Activated T-helper 17 cell treated with anti-CD3 and anti-CD28 coated beads, Interleukin-2, amount 50 U/mL, for 72 hours (primary cell): ENCODE measurements at regions not wholly inside any gene's neighbourhood (a gene's known extent, or its start where the extent isn't known, plus 50 kb on each side); places are given as distances from the start of the nearest gene placed in this dataset.
"Not testable (repeated sequence)": the region's sequence is repeated elsewhere in the genome, so short reads cannot be mapped to it uniquely, and the experiment has no call there.

Source experiments
- ATAC-seq: fragments of 150-1000 bp; cut with Tn5 transposase; replicated peaks from 2 replicates; pipeline ENCODE4 v1.10.0; 2021; ENCODE audit warnings: mild to moderate bottlenecking, moderate library complexity
- H3K27ac Mint-ChIP-seq: one replicate; pipeline ENCODE4 v1.8.0; 2022; ENCODE audit warnings: mixed read lengths
- H3K27me3 Mint-ChIP-seq: one replicate; pipeline ENCODE4 v1.8.0; 2022; ENCODE audit warnings: mixed read lengths
- H3K36me3 Mint-ChIP-seq: one replicate; pipeline ENCODE4 v1.8.0; 2022; ENCODE audit warnings: low read depth, mild to moderate bottlenecking, mixed read lengths
- H3K4me1 Mint-ChIP-seq: one replicate; pipeline ENCODE4 v1.8.0; 2022; ENCODE audit warnings: mixed read lengths
- H3K4me3 Mint-ChIP-seq: one replicate; pipeline ENCODE4 v1.8.0; 2022; ENCODE audit warnings: mild to moderate bottlenecking, mixed read lengths
- H3K9me3 Mint-ChIP-seq: one replicate; pipeline ENCODE4 v1.8.0; 2022; ENCODE audit warnings: mixed read lengths

DNA sequence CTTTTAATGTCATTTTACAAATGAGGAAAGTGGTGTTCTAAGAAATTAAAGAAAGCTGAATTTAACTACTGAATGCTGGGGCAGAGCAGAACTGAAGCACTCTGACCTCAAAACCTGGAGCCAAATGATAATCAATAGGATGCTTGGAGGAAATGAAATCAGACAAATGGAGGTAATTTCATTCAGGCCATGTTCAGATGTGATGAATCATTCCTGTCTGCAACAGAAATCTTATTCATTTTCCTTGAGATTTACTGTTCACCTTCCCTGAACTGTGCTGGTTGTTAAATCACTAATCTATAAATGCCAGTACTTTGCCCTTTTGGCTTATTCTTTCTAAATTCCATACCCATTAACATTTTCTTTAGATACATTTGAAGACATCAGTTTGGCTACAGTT lies 85.6 kb upstream of the SNX7 start:
- ATAC-seq = no peak
- H3K4me3 Mint-ChIP-seq = no peak overlapping the region
- no peaks in the 10 kb centered on the region for H3K27me3 Mint-ChIP-seq
- no peaks in the 10 kb centered on the region for H3K9me3 Mint-ChIP-seq
- no peak overlapping the region for H3K27ac Mint-ChIP-seq
- H3K36me3 Mint-ChIP-seq = no peaks in the 10 kb centered on the region
- H3K4me1 Mint-ChIP-seq = no peaks in the 10 kb centered on the region

GRCh38 chr1:98565951-98566350 lies 95.6 kb upstream of the SNX7 start:
- no peak for ATAC-seq
- no peaks in the 10 kb centered on the region for H3K4me1 Mint-ChIP-seq
- H3K36me3 Mint-ChIP-seq = no peaks in the 10 kb centered on the region
- no peak overlapping the region for H3K4me3 Mint-ChIP-seq
- no peaks in the 10 kb centered on the region for H3K27me3 Mint-ChIP-seq
- H3K9me3 Mint-ChIP-seq = peaks cover 10% of the 10 kb centered on the region
- no peak overlapping the region for H3K27ac Mint-ChIP-seq

DNA sequence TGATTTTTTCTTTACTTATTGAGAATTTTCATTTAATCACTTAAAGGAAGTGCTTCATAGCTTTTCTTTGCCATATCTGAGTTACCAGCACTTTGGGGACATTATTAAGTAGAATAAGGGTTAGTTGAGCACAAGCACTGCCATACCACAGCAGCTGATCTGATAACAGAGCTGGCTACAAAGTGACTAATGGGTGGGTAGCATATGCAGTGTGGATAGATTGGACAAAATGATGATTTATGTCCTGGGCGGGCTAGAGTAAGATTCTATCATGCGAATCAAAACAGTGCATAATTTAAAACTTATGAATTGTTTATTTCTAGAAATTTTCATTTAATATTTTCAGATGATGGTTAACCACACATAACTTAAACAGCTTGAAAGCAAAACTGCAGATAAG lies 102.2 kb upstream of the SNX7 start:
- ATAC-seq = no peak
- Mint-ChIP-seq H3K4me1 (no peaks in the 10 kb centered on the region), H3K36me3 (no peaks in the 10 kb centered on the region), H3K27ac (no peak overlapping the region), H3K27me3 (no peaks in the 10 kb centered on the region), H3K9me3 (peaks cover 6% of the 10 kb centered on the region), H3K4me3 (no peak overlapping the region)

GRCh38 chr1:98557895-98558294 lies 103.6 kb upstream of the SNX7 start:
- H3K4me3 Mint-ChIP-seq = no peak overlapping the region
- no peaks in the 10 kb centered on the region for H3K9me3 Mint-ChIP-seq
- no peaks in the 10 kb centered on the region for H3K36me3 Mint-ChIP-seq
- H3K27ac Mint-ChIP-seq = no peak overlapping the region
- H3K27me3 Mint-ChIP-seq = no peaks in the 10 kb centered on the region
- no peaks in the 10 kb centered on the region for H3K4me1 Mint-ChIP-seq
- no peak for ATAC-seq

DNA sequence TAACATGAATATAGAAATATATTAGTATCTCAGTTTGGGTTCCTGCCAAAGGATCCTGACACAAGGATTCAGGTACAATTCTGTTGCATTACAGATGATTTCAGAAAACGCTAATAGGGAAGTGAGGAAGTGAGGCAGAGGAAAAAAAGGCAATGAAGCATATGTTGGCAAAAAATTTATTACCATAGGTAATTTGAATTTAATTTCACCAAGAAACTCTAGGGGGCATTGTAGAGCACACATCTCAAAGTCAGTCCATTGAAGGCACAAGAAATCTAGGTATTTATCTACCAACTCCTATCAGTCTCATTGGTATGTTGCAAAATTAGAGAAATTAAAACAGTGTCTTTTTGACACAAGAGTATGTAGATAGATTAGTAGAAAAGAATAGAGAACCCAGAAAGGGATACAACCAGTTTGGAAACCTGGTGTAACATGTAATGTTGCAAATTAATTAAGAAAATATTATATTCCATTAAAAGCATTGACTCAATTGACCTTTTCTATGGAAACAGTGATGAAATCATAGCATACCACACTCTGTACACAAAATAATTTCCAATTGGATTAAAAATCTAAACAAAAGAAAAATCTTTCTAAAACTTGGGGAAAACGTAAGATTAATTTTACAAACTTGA lies 104.9 kb upstream of the SNX7 start:
- H3K4me1 Mint-ChIP-seq = no peaks in the 10 kb centered on the region
- H3K36me3 Mint-ChIP-seq = no peaks in the 10 kb centered on the region
- no peak for ATAC-seq
- H3K4me3 Mint-ChIP-seq = no peak overlapping the region
- H3K27ac Mint-ChIP-seq = no peak overlapping the region
- no peaks in the 10 kb centered on the region for H3K9me3 Mint-ChIP-seq
- no peaks in the 10 kb centered on the region for H3K27me3 Mint-ChIP-seq

- Mint-ChIP-seq H3K4me1 (no peaks in the 10 kb centered on the region), H3K36me3 (no peaks in the 10 kb centered on the region), H3K27ac (no peak overlapping the region), H3K27me3 (no peaks in the 10 kb centered on the region), H3K4me3 (no peak overlapping the region), H3K9me3 (no peaks in the 10 kb centered on the region)
- no peak for ATAC-seq
Measured at GRCh38 chr1:98555814-98556213, 105.7 kb upstream of the SNX7 start.

DNA sequence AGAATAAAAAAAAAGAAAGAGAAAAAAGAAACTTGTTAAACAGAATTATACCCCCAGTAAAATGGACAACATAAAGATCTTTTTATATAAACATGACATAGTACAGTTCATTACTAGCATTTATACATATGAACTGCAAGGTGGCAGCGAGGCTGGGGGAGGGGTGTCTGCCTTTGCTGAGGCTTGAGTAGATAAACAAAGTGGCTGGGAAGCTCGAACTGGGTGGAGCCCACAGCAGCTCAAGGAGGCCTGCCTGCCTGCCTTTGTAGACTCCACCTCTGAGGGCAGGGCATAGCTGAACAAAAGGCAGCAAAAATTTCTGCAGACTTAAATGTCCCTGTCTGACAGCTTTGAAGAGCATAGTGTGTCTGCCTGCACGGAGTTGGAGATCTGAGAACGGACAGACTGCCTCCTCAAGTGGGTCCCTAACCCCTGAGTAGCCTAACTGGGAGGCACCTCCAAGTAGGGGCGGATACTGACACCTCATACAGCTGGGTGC lies 108.9 kb upstream of the SNX7 start:
- H3K9me3 Mint-ChIP-seq, H3K36me3 Mint-ChIP-seq, H3K27me3 Mint-ChIP-seq, H3K4me1 Mint-ChIP-seq, H3K27ac Mint-ChIP-seq, H3K4me3 Mint-ChIP-seq, ATAC-seq: not testable (repeated sequence)

DNA sequence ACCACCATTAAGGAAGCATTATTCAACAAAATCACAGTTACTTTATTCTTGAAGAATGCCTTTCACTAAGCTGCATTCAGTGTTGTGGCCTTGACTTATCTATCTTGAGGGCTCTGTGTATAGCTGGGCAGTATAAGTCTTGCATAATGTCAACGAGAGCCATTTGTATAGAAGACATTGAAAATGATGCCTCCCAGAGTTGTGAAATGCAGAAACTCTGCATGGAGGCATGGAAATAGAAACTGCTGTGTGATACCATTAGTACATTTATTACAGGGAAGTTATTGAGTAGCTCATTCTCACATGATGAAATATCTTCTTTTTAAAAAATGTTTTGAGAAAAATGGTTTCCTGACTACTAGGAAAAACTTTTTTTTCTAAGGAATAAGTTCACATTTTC lies 111.4 kb upstream of the SNX7 start:
- no peaks in the 10 kb centered on the region for H3K9me3 Mint-ChIP-seq
- no peaks in the 10 kb centered on the region for H3K36me3 Mint-ChIP-seq
- ATAC-seq = no peak
- H3K27ac Mint-ChIP-seq = no peak overlapping the region
- H3K4me1 Mint-ChIP-seq = no peaks in the 10 kb centered on the region
- no peaks in the 10 kb centered on the region for H3K27me3 Mint-ChIP-seq
- no peak overlapping the region for H3K4me3 Mint-ChIP-seq

DNA sequence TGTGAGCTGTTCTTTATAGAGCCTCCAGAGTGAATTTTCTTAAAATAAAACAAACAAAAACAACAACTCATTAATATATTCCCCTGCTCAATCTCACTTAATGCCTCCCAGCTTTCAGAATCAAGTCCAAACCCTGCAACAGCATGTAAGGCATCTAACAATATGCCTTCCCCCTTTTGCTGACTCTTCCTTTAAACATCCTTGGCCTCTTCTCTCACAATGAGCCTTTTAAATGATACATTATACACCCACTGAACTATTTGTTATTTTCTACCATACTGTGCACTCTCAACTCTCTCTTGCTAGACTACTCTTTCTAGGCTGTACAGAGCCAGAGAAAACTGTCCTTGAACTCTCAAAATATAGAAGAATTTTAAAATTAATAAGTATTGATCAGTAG lies 115.2 kb upstream of the SNX7 start:
- no peak for ATAC-seq
- H3K4me1 Mint-ChIP-seq = no peaks in the 10 kb centered on the region
- no peak overlapping the region for H3K27ac Mint-ChIP-seq
- no peaks in the 10 kb centered on the region for H3K27me3 Mint-ChIP-seq
- H3K9me3 Mint-ChIP-seq = no peaks in the 10 kb centered on the region
- no peaks in the 10 kb centered on the region for H3K36me3 Mint-ChIP-seq
- H3K4me3 Mint-ChIP-seq = no peak overlapping the region

GRCh38 chr1:98538106-98538505 lies 123.4 kb upstream of the SNX7 start:
- Mint-ChIP-seq H3K4me1 (no peaks in the 10 kb centered on the region), H3K36me3 (no peaks in the 10 kb centered on the region), H3K27ac (no peak overlapping the region), H3K9me3 (no peaks in the 10 kb centered on the region), H3K4me3 (no peak overlapping the region), H3K27me3 (peaks cover 5% of the 10 kb centered on the region)
- no peak for ATAC-seq

DNA sequence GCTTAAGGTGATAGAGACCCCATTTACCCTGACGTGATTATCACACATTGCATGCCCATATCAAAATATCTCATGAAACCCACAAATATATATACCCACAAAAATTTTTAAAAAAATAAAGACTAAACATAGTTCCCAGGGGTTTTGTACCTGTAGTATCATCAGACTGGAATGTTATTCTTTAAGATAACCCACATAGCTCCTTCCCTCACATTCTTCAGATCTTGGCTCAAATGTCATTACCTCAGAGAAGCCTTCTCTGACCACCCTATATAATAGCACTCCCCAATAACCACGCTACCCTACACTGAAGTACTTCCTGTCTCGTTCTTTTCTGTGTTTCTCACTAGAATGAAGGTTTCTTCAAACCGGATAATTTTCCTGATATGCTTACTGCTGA lies 138.3 kb upstream of the SNX7 start:
- Mint-ChIP-seq H3K27me3 (no peaks in the 10 kb centered on the region), H3K4me1 (no peaks in the 10 kb centered on the region), H3K4me3 (no peak overlapping the region), H3K27ac (no peak overlapping the region), H3K9me3 (peaks cover 23% of the 10 kb centered on the region), H3K36me3 (no peaks in the 10 kb centered on the region)
- no peak for ATAC-seq

DNA sequence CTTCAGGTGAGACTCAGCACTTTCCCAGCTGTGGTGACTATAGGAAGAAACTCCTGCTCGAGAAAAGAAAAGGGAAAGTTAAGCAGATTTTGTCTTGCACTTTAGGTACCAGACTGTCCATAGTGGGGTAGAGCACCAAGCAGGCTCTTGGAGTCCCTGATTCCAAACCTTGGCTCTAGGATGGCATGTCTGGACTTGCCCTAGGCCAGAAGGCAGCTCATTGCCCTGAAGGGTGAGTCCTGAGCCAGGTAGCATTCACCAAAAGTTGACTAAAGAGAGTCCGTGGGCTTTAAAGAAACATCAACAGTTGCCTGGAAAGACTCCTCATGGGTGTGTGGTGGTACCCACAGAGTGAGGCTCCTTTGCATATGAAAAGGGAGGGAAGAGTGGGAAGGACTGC lies 145.2 kb upstream of the SNX7 start:
- H3K36me3 Mint-ChIP-seq = no peaks in the 10 kb centered on the region
- no peak overlapping the region for H3K27ac Mint-ChIP-seq
- peaks cover 5% of the 10 kb centered on the region for H3K9me3 Mint-ChIP-seq
- no peak overlapping the region for H3K4me3 Mint-ChIP-seq
- no peaks in the 10 kb centered on the region for H3K27me3 Mint-ChIP-seq
- no peaks in the 10 kb centered on the region for H3K4me1 Mint-ChIP-seq
- no peak for ATAC-seq

DNA sequence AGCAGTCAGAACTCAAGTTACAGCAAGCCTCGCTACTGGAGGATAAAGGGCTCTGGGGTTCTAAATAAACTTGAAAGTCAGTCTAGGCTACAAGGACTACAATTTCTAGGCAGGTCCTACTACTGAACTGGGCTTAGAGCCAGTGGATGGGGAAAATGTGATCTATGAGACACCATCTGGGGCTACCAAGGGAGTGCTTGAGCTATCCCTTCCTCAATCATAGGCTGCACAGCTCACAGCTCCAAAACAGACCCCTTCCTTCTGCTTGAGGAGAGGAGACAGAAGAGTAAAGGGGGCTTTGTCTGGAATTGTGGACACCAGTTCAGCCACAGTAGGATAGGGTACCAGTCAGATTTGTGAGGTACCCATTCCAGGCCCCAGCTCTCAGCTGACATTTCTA lies 145.8 kb upstream of the SNX7 start:
- Mint-ChIP-seq H3K9me3 (peaks cover 5% of the 10 kb centered on the region), H3K4me3 (no peak overlapping the region), H3K36me3 (no peaks in the 10 kb centered on the region), H3K27ac (no peak overlapping the region), H3K27me3 (no peaks in the 10 kb centered on the region), H3K4me1 (no peaks in the 10 kb centered on the region)
- ATAC-seq = no peak

DNA sequence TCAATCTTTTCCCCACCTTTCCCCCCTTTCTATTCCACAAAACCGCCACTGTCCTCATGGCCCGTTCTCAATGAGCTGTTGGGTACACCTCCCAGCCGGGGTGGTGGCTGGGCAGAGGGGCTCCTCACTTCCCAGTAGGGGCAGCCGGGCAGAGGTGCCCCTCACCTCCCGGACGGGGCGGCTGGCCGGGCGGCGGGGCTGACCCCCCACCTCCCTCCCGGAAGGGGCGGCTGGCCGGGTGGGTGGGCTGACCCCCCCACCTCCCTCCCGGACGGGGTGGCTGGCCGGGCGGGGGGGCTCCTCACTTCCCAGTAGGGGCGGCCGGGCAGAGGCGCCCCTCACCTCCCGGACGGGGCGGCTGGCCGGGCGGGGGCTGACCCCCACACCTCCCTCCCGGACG lies 149.3 kb upstream of the SNX7 start:
- H3K36me3 Mint-ChIP-seq, ATAC-seq, H3K4me3 Mint-ChIP-seq, H3K4me1 Mint-ChIP-seq, H3K9me3 Mint-ChIP-seq, H3K27me3 Mint-ChIP-seq, H3K27ac Mint-ChIP-seq: not testable (repeated sequence)

DNA sequence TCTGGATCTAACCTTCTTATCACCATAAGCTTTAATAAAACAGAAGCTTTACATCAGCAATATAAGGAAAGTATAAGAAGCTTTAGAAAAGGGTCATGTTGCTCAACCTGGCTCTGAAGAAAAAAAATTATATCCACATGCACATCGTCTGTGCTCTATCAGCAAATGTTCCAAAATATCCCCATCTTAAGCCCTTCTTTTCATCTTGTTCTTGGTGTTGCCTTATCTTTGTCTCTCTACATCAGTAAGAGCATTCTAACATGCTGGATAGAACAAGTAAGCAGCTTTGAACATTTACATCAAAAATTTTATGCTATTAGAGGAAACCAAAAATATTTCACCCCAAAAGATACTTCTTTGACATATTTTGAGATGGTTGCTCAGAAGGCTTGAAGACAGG lies 157.8 kb upstream of the SNX7 start:
- no peaks in the 10 kb centered on the region for H3K4me1 Mint-ChIP-seq
- H3K36me3 Mint-ChIP-seq = no peaks in the 10 kb centered on the region
- peaks cover 9% of the 10 kb centered on the region for H3K27me3 Mint-ChIP-seq
- ATAC-seq = no peak
- H3K9me3 Mint-ChIP-seq = peaks cover 18% of the 10 kb centered on the region
- H3K27ac Mint-ChIP-seq = no peak overlapping the region
- no peak overlapping the region for H3K4me3 Mint-ChIP-seq

DNA sequence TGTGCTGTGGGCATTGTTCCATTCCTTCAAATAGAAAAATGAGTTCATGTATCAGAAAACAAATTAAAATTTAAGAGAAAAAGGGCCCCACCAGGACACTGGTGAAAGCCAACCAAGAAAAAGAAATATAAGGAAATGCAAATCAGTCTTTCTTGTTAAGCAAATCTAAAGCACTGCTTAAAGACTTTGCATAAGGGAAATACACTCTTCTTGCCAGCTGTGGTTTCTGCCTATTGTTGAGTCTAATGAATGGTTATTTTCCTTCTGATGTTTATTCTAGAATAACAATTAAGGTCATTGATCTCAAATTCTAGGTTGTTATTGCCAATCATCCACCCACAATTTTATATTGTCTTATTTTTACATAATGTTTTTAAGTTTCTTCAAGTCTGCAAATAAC lies 158.6 kb upstream of the SNX7 start:
- no peak for ATAC-seq
- Mint-ChIP-seq H3K4me1 (no peaks in the 10 kb centered on the region), H3K27me3 (peaks cover 9% of the 10 kb centered on the region), H3K4me3 (no peak overlapping the region), H3K9me3 (peaks cover 18% of the 10 kb centered on the region), H3K36me3 (no peaks in the 10 kb centered on the region), H3K27ac (no peak overlapping the region)
